ENCODE measurements at regions not wholly inside any gene's neighbourhood (a gene's known extent, or its start where the extent isn't known, plus 50 kb on each side); places are given as distances from the start of the nearest gene placed in this dataset.

DNA sequence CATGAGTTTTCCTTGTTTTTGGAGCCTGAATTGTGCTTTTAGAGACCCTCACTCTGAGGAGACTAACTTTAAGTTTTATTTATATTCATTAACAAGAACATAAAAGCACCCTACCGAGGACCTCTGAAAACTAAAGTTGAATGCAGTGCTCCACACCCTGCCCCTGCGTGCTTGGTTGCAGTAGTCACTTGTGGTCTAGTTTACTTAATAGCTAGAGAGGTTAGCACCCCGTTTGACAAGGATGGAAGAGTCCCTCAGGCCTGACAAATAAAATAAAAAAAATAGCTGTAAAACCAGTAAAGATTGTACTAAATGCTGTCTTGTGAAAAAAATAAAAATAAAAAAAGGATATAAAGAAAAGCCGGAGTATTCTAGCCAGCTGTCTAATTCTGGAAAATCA lies 395.2 kb downstream of the MTX2 start:
- POLR2A ChIA-PET: no interaction called here

DNA sequence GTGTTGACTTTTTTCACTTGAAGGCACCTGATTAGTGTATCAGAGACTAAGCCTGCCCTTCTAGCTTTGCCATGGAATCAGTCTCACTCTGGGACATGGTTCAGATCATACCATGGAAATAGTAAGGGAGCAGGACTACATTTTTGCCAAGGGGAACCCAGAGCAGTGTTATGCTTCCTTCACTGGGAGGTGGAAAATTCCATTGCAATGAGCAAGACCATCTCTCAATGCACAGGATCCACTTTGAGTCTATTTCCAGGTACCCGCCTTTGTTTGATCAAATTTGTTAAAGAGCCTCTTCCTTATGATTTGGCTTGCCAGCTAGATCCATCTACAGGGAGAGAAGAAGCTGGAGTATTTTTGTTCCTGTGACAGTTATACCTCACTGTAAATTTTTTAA lies 395.8 kb downstream of the MTX2 start:
- no peaks in the 10 kb centered on the region for H3K4me1 Mint-ChIP-seq
- H3K9me3 Mint-ChIP-seq: no peaks in the 10 kb centered on the region
- POLR2A ChIA-PET: no interaction called here
- no peak overlapping the region for H3K4me3 Mint-ChIP-seq
- no peak for ATAC-seq (ENCODE audit: low read depth)
- H3K36me3 Mint-ChIP-seq: no peaks in the 10 kb centered on the region
- DNase-seq: no peak
- H3K27ac Mint-ChIP-seq: no peak overlapping the region
- H3K27me3 Mint-ChIP-seq: peaks cover 26% of the 10 kb centered on the region

More for the DNA sequence above, 395.2 kb downstream of the MTX2 start:
- DNase-seq: no peak
- Mint-ChIP-seq H3K27ac (no peak overlapping the region), H3K27me3 (peaks cover 27% of the 10 kb centered on the region), H3K4me1 (no peaks in the 10 kb centered on the region), H3K9me3 (no peaks in the 10 kb centered on the region), H3K4me3 (no peak overlapping the region), H3K36me3 (no peaks in the 10 kb centered on the region)
- no peak for ATAC-seq (ENCODE audit: low read depth)

DNA sequence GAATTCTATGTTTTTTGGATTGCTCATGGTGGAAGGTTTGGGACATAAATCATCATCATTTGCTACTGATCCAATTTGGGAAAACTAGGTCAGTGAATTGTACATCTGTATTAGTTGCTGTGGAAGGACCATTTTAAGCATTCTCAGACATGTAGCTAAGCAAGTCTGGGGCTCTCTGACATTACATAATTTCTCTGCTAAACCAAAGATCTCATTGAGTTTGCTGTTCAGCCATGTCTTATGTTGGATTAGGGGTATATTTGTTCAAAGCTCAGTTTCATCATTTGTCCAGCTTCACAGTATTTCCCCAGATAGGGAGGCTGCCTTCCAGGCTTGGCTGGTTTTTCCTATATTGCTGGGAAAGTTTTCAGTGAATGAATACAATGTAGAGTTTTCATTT lies 399.7 kb downstream of the MTX2 start:
- Mint-ChIP-seq H3K36me3 (no peaks in the 10 kb centered on the region), H3K9me3 (no peaks in the 10 kb centered on the region), H3K27me3 (peaks cover 29% of the 10 kb centered on the region), H3K4me3 (no peak overlapping the region), H3K27ac (no peak overlapping the region), H3K4me1 (no peaks in the 10 kb centered on the region)
- POLR2A ChIA-PET: no interaction called here
- no peak for DNase-seq
- ATAC-seq (ENCODE audit: low read depth): no peak

DNA sequence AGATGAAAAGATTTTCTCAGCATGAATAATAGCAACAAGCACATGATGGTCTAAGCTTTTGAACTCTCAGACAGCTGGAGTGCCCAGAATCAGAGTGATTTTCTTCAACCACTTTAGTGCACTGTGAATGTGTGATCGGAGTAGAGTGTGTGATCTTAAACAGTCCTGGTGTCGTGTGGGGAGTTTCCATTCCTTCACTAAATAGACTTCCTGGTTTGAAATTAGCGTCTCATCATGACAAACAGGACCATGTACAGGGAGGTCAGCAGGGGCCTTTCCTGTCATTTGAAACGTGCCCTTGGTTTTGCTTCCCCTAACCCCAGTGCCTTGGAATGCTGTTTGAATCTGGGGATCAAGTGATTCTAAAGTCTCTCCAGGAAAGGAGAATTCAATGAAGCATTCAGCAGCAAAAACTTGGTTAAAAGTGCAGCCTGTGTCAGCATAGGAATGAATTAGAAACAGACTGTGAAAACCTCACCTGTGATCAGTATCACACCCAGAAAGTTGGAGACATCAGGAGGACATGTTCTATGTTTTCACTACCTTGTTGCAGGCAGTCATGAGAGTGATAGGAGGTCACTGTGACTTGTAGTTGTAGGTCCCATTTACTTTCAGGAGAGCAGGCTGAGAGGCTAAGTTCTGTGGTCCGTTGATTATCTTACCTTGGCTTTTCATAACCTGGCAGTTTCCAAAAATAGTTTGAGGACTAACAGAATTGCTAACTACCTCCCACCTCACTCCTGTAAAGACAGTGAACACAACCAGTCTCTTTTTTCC lies 400.3 kb downstream of the MTX2 start:
- no peak for ATAC-seq (ENCODE audit: low read depth)
- H3K9me3 Mint-ChIP-seq: no peaks in the 10 kb centered on the region
- H3K4me3 Mint-ChIP-seq: no peak overlapping the region
- H3K27me3 Mint-ChIP-seq: peaks cover 28% of the 10 kb centered on the region
- no peaks in the 10 kb centered on the region for H3K4me1 Mint-ChIP-seq
- DNase-seq: no peak
- H3K36me3 Mint-ChIP-seq: no peaks in the 10 kb centered on the region
- POLR2A ChIA-PET: no interaction called here
- no peak overlapping the region for H3K27ac Mint-ChIP-seq

DNA sequence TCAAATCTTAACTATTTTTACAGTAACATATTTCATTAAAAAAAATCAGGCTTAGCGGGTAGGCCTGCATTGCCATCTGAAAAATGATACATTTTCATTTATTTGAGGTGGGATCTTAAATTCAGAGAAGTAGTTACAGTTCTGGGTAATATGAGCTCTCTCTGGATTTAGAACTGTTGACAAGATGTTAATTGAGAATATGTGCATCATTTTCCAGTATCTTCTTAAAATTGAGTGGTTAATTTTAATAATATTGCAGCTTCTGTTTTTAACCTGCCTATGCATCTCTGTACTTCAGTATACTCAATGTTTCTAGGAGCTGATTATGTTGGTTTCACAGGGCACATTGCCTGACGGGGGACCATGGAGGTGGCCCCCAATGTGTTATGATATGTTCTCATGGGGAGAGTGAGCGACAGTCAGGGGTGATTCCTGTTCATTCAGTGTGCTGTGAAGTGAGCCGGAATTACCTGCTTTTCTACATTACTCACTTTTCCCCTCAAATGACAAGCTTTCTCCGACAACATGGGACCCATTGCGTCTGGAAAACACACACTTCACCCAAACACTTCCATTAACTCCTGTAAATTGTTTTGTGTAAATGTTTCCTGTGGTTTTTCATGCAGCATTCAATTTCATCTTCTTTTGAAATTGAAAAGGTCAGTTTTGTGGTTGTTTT lies 406.2 kb downstream of the MTX2 start:
- Mint-ChIP-seq H3K4me1 (peaks cover 2% of the 10 kb centered on the region), H3K9me3 (no peaks in the 10 kb centered on the region), H3K4me3 (no peak overlapping the region), H3K27me3 (peaks cover 18% of the 10 kb centered on the region), H3K36me3 (no peaks in the 10 kb centered on the region), H3K27ac (no peak overlapping the region)
- no peak for ATAC-seq (ENCODE audit: low read depth)
- DNase-seq: no peak
- POLR2A ChIA-PET: no interaction called here

DNA sequence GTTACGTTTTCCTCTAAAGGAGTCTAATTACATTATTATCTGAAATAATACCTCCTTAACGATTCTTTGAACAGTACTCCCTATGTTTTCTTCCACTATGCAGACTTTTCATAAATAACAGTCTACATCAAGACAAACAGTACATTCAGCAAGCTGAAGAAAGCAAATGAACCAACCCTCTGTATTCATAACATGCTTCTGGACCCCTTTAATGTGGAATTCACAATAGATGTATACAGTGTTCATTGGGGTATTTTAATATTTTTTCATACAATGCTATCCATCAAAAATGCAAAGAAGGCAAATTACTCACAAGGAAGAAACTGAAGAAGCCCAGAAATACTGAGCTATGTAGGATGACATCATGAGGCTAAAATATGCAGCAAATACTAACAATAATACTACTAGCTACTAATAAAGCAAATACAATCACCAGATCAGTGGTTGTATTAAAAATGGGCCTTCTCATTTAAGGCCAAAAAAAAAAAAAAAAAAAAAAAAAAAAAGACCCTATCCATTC lies 408.6 kb downstream of the MTX2 start:
- POLR2A ChIA-PET: no interaction called here
- Mint-ChIP-seq H3K4me1 (peaks cover 2% of the 10 kb centered on the region), H3K27ac (no peak overlapping the region), H3K9me3 (no peaks in the 10 kb centered on the region), H3K36me3 (no peaks in the 10 kb centered on the region), H3K27me3 (peaks cover 20% of the 10 kb centered on the region), H3K4me3 (no peak overlapping the region)
- DNase-seq (no peak), ATAC-seq (ENCODE audit: low read depth) (no peak)

DNA sequence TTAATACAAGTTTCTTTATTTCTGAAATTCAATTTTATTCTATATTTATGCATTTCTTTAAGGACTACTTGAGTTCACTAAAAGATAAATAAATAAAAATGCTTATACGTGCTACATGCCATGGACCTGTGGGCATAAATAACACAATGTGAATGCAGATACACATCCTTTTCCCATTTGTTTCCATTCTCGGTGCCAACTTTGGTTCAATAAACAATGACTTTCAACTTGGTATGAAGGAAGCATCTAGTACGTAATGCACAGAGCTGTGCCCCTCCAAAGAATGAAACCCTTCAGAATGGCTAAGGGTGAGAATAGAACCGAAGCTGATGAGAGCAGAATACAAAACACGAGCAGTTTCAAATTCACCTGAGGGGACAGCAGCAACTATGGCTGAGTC lies 409.3 kb downstream of the MTX2 start:
- DNase-seq (no peak), ATAC-seq (ENCODE audit: low read depth) (no peak)
- no peaks in the 10 kb centered on the region for H3K36me3 Mint-ChIP-seq
- H3K27me3 Mint-ChIP-seq: peaks cover 26% of the 10 kb centered on the region
- H3K9me3 Mint-ChIP-seq: no peaks in the 10 kb centered on the region
- peaks cover 2% of the 10 kb centered on the region for H3K4me1 Mint-ChIP-seq
- POLR2A ChIA-PET: no interaction called here
- H3K27ac Mint-ChIP-seq: no peak overlapping the region
- no peak overlapping the region for H3K4me3 Mint-ChIP-seq

DNA sequence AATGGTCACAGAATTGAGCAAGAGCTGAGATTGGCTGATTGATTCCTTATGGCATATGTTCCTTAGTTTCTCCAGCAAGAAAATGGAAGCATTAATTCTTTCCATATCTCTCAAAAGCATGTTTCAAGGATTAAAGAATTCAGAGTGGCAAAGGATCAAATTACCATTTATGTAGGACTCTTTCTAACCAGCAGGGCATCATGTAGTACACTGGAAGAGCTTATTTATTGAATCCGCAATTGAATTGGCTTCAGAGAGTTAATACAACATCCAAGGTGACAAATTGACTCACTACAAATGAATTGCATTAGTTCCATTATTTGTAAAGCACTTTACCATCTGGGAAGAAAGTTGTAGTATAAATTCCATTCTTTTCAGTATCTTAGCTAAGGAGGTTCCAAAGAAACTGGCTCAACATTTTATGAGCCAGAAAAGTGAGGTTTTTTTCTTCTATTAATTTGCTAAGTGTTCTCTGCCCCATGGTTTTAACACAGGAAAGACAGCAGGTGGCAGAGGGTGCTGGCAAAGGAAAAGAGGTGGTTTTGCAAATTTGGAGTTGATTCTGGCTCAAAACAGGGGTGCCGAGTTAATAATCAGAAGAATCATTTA lies 409.9 kb downstream of the MTX2 start:
- Mint-ChIP-seq H3K9me3 (no peaks in the 10 kb centered on the region), H3K4me1 (peaks cover 2% of the 10 kb centered on the region), H3K27me3 (peaks cover 29% of the 10 kb centered on the region), H3K4me3 (no peak overlapping the region), H3K36me3 (no peaks in the 10 kb centered on the region), H3K27ac (no peak overlapping the region)
- POLR2A ChIA-PET: no interaction called here
- DNase-seq (no peak), ATAC-seq (ENCODE audit: low read depth) (no peak)

DNA sequence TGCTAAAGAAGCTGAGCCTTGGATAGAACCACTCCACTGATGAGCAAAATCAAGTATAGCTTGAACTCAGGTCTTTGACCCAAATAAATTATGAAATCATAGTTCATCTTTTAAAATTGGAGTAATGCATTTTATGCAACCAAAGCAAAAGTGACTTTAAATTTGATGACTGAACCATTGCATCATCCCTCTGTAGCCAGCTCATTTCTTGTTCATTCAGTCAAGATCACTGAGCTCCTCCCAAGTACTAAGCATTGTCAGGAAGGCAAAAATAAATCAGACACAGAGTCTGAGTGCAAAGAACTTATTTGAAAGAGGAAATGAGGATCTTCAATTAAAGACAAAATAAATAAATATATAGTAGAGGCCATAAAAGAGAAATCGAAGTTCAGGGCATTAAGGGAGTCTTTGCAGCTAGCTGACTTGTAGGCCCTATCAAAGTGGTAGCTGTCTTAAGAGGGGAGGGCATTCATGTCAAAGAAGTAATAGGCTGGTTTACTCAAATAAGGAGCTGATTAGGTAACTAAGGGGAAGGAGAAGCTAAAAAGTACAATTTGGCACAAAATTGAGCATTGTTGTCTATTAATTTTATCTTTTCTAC lies 411.8 kb downstream of the MTX2 start:
- Mint-ChIP-seq H3K36me3 (no peaks in the 10 kb centered on the region), H3K4me3 (no peak overlapping the region), H3K4me1 (no peaks in the 10 kb centered on the region), H3K27ac (no peak overlapping the region), H3K9me3 (no peaks in the 10 kb centered on the region), H3K27me3 (peaks cover 31% of the 10 kb centered on the region)
- POLR2A ChIA-PET: no interaction called here
- ATAC-seq (ENCODE audit: low read depth) (no peak), DNase-seq (no peak)

DNA sequence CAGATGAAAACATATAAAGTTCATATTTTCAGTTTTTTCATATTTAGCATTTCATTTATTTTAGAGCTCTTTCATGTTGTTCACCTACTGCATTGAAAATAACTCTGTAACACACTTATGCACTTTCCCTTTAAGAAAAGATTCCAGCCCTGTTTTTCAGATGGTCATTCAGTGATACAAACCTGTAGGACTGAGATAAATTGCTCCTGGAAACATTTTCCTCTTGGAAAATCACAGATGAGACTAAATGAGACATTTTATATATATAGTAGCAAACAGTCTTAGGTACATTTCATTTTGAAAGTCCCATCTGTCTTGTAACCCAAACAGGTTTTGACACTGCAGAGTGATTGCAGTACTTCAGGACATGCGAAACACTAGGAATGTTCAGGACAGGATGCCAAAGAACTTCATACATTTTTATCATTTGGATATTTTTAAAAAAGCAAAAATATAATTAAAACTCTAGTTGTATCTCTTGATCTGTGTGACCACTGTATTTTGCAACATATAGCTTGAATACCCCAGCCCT lies 412.4 kb downstream of the MTX2 start:
- ATAC-seq (ENCODE audit: low read depth): no peak
- POLR2A ChIA-PET: no interaction called here
- H3K27ac Mint-ChIP-seq: no peak overlapping the region
- no peak overlapping the region for H3K4me3 Mint-ChIP-seq
- no peak for DNase-seq
- H3K9me3 Mint-ChIP-seq: no peaks in the 10 kb centered on the region
- H3K36me3 Mint-ChIP-seq: no peaks in the 10 kb centered on the region
- peaks cover 31% of the 10 kb centered on the region for H3K27me3 Mint-ChIP-seq
- H3K4me1 Mint-ChIP-seq: no peaks in the 10 kb centered on the region

DNA sequence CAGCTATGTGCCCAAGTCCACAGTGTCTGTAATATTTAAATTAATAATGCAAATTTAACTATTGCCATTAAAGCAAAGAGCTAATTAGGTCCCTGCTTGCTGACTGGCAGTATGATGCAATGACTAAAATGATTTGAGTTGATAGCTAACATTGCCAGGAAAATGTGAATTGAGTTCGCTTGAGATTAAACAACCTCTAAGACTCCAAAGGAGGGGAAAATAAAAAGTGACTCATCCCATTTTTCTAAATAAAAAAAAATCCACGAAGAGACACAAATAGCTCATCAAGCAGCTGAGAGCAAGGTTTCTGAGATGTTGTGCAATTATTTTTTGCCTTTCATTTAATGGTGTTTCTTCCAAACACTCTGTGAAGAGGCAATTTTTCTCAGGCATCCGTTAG lies 413.0 kb downstream of the MTX2 start:
- Mint-ChIP-seq H3K27me3 (peaks cover 31% of the 10 kb centered on the region), H3K9me3 (no peaks in the 10 kb centered on the region), H3K4me1 (no peaks in the 10 kb centered on the region), H3K36me3 (no peaks in the 10 kb centered on the region), H3K4me3 (no peak overlapping the region), H3K27ac (no peak overlapping the region)
- no peak for DNase-seq
- POLR2A ChIA-PET: no interaction called here
- no peak for ATAC-seq (ENCODE audit: low read depth)

DNA sequence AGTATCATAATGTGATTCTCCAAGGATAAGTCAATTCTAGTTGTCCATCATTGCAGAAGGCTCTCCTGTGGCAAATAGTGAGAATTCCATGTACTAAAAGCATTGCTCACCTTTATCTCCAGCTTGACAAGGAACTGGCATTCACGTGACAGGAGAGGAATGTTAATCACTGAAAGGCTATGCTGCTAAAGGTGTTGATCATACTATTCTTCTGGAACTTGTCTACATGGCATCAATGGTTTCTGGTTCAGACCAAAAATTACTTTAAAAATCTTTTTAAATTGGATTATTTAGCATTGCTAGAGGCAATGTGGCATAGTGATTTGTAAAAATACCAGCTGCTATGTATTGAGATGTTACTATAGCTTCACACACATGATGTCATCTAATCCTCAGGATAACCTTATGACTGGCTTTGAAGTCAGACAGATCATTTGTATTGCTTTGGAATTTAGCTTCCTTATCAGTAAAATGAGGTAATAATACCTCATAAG lies 414.4 kb downstream of the MTX2 start:
- Mint-ChIP-seq H3K36me3 (no peaks in the 10 kb centered on the region), H3K27me3 (peaks cover 28% of the 10 kb centered on the region), H3K9me3 (no peaks in the 10 kb centered on the region), H3K4me1 (no peaks in the 10 kb centered on the region), H3K4me3 (no peak overlapping the region), H3K27ac (no peak overlapping the region)
- POLR2A ChIA-PET: no interaction called here
- DNase-seq (no peak), ATAC-seq (ENCODE audit: low read depth) (no peak)

DNA sequence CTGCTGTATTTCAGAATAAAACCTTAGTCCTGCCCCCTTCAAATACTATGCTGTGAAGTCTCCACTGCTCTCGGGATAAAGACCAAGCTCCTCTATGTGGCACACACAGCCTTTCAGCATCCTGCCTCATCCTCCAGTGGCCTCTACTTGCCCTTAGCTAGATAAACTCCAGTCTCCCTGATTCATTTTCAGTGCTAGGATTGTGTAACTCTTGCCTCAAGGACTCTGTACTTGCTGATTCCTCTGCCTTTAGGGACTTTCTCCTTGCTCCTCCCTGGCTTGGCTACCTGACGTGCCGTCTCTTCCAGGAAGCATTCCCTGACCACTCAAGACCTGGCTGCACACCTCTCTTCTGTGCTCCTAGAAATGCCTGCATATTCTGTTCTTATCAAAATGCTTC lies 416.7 kb downstream of the MTX2 start:
- ATAC-seq (ENCODE audit: low read depth) (no peak), DNase-seq (no peak)
- Mint-ChIP-seq H3K4me3 (no peak overlapping the region), H3K27me3 (peaks cover 20% of the 10 kb centered on the region), H3K9me3 (no peaks in the 10 kb centered on the region), H3K4me1 (no peaks in the 10 kb centered on the region), H3K36me3 (no peaks in the 10 kb centered on the region), H3K27ac (no peak overlapping the region)
- POLR2A ChIA-PET: no interaction called here

Data from activated naive CD8-positive, alpha-beta T cell treated with anti-CD3 and anti-CD28 coated beads, Interleukin-2, amount 10 ng/mL, durations not matched to agents 7 days and 5 days (primary cell).